BLaER1 treated with 17β-estradiol and CSF1 and Interleukin-3, amounts not matched to agents 10 nM and 100 nM (cell line): ENCODE measurements at regions not wholly inside any gene's neighbourhood (a gene's known extent, or its start where the extent isn't known, plus 50 kb on each side); places are given as distances from the start of the nearest gene placed in this dataset.

Experiments
- H3K27ac ChIP-seq, 11 experiments: shearing (Covaris generic); formaldehyde crosslinking; 2 replicates each; pipeline ENCODE4 v1.8.1; 2022
- H3K27me3 ChIP-seq, 11 experiments: shearing (Covaris generic); formaldehyde crosslinking; 2 replicates each; pipeline ENCODE4 v1.8.1; 2022
- H3K36me3 ChIP-seq, 11 experiments: shearing (Covaris generic); formaldehyde crosslinking; 2 replicates each; pipeline ENCODE4 v1.8.1; 2022
- H3K4me1 ChIP-seq, 10 experiments: shearing (Covaris generic); formaldehyde crosslinking; 2 replicates each; pipeline ENCODE4 v1.8.1; 2022
- H3K4me2 ChIP-seq, 11 experiments: shearing (Covaris generic); formaldehyde crosslinking; 2 replicates each; pipeline ENCODE4 v1.8.1; 2022
- H3K4me3 ChIP-seq, 10 experiments: shearing (Covaris generic); formaldehyde crosslinking; 2 replicates each; pipeline ENCODE4 v1.8.1; 2022
- H3K9ac ChIP-seq, 11 experiments: shearing (Covaris generic); formaldehyde crosslinking; 2 replicates each; pipeline ENCODE4 v1.8.1; 2022
- H3K9me3 ChIP-seq, 11 experiments: shearing (Covaris generic); formaldehyde crosslinking; replicated peaks in 1 of 11; 2 replicates each; pipeline ENCODE4 v1.8.1; 2022
- H4K20me1 ChIP-seq, 11 experiments: shearing (Covaris generic); formaldehyde crosslinking; 2 replicates each; pipeline ENCODE4 v1.8.1; 2022
- Cebpa-rat ChIP-seq, 11 experiments: shearing (Covaris generic); IDR thresholded peaks; 2 replicates each; pipeline ENCODE4 v1.8.1; 2022

GRCh38 chr7:83708531-83708930, 59.6 kb upstream of the SEMA3E start:
- Histone ChIP-seq H3K4me3 (no peak overlapping the region), H3K36me3 (no peaks in the 10 kb centered on the region), H4K20me1 (no peaks in the 10 kb centered on the region), H3K4me2 (no peak overlapping the region), H3K27ac (no peak overlapping the region), H3K4me1 (peaks cover 0 to 20% (median 0%) of the 10 kb centered on the region in 10 experiments; a peak in 6 of 20 replicates), H3K9me3 (peaks cover 0 to 7% (median 0%) of the 10 kb centered on the region in 11 experiments; a peak in 3 of 22 replicates), H3K9ac (no peak overlapping the region), H3K27me3 (no peaks in the 10 kb centered on the region)
- TF ChIP-seq Cebpa-rat (IDR thresholded peaks at IDR 0.05) = no peak

GRCh38 chr7:83704564-83704963, 55.6 kb upstream of the SEMA3E start:
- Histone ChIP-seq H3K9me3 (peaks cover 0 to 7% (median 0%) of the 10 kb centered on the region in 11 experiments; a peak in 3 of 22 replicates), H3K27me3 (no peaks in the 10 kb centered on the region), H4K20me1 (no peaks in the 10 kb centered on the region), H3K9ac (no peak overlapping the region), H3K36me3 (no peaks in the 10 kb centered on the region), H3K4me2 (no peak overlapping the region), H3K27ac (no peak overlapping the region), H3K4me1 (peaks cover 10 to 18% (median 16%) of the 10 kb centered on the region in 10 experiments; a peak in 18 of 20 replicates), H3K4me3 (no peak overlapping the region)
- TF ChIP-seq Cebpa-rat (IDR thresholded peaks at IDR 0.05) = no peak

GRCh38 chr7:83702446-83702845, 53.5 kb upstream of the SEMA3E start:
- Histone ChIP-seq H3K9me3 (no peaks in the 10 kb centered on the region), H3K4me3 (no peak overlapping the region), H3K36me3 (no peaks in the 10 kb centered on the region), H3K27me3 (no peaks in the 10 kb centered on the region), H4K20me1 (no peaks in the 10 kb centered on the region), H3K27ac (peak overlapping the region in 1 of 11 experiments; percentile 22; a peak in 1 of 22 replicates), H3K4me1 (peaks cover 9 to 18% (median 16%) of the 10 kb centered on the region in 10 experiments; a peak in 17 of 20 replicates), H3K4me2 (peak overlapping the region in 10 of 11 experiments; percentile 4 to 68 (median 56); a peak in 16 of 22 replicates), H3K9ac (no peak overlapping the region)
- TF ChIP-seq Cebpa-rat (IDR thresholded peaks at IDR 0.05) = no peak

GRCh38 chr7:83701736-83702135, 52.8 kb upstream of the SEMA3E start:
- H4K20me1 ChIP-seq = no peaks in the 10 kb centered on the region
- TF ChIP-seq Cebpa-rat (IDR thresholded peaks at IDR 0.05) = no peak
- H3K9ac ChIP-seq = no peak overlapping the region
- peak overlapping the region in 2 of 11 experiments; percentile 16 to 22; a peak in 2 of 22 replicates for H3K27ac ChIP-seq
- peaks cover 9 to 18% (median 16%) of the 10 kb centered on the region in 10 experiments; a peak in 17 of 20 replicates for H3K4me1 ChIP-seq
- no peak overlapping the region for H3K4me3 ChIP-seq
- peak overlapping the region; percentile 4 to 68 (median 55); a peak in 19 of 22 replicates for H3K4me2 ChIP-seq
- H3K27me3 ChIP-seq = no peaks in the 10 kb centered on the region
- no peaks in the 10 kb centered on the region for H3K9me3 ChIP-seq
- no peaks in the 10 kb centered on the region for H3K36me3 ChIP-seq
